ENCODE measurements at regions not wholly inside any gene's neighbourhood (a gene's known extent, or its start where the extent isn't known, plus 50 kb on each side); places are given as distances from the start of the nearest gene placed in this dataset.
"Not testable (repeated sequence)": the region's sequence is repeated elsewhere in the genome, so short reads cannot be mapped to it uniquely, and the experiment has no call there.

GRCh38 chr6:137545073-137545472 is 50.9 kb upstream of the OLIG3 start:
- DNase-seq (ENCODE audit: low read depth in 2 of 2): no peak

GRCh38 chr6:137547186-137547585 is 53.0 kb upstream of the OLIG3 start:
- no peak for DNase-seq (ENCODE audit: low read depth in 2 of 2)

- no peak for DNase-seq (ENCODE audit: low read depth in 2 of 2)
These were observed 53.4 kb upstream of the OLIG3 start for GRCh38 chr6:137547601-137548000.

GRCh38 chr6:137549106-137549505 is 54.9 kb upstream of the OLIG3 start:
- no peak for DNase-seq (ENCODE audit: low read depth in 2 of 2)

GRCh38 chr6:137550535-137550934 is 56.3 kb upstream of the OLIG3 start:
- no peak for DNase-seq (ENCODE audit: low read depth in 2 of 2)

GRCh38 chr6:137552146-137552545 is 58.0 kb upstream of the OLIG3 start:
- DNase-seq (ENCODE audit: low read depth in 2 of 2): no peak

- DNase-seq (ENCODE audit: low read depth in 2 of 2): no peak
These were observed 58.6 kb upstream of the OLIG3 start for GRCh38 chr6:137552809-137553208.

- not testable (repeated sequence) for DNase-seq (ENCODE audit: low read depth in 2 of 2)
These were observed 65.5 kb upstream of the OLIG3 start for GRCh38 chr6:137559521-137560183.

- DNase-seq (ENCODE audit: low read depth in 2 of 2): no peak
These were observed 66.0 kb upstream of the OLIG3 start for GRCh38 chr6:137560184-137560563.

- DNase-seq (ENCODE audit: low read depth in 2 of 2): no peak
These were observed 73.9 kb upstream of the OLIG3 start for GRCh38 chr6:137568067-137568466.

GRCh38 chr6:137570393-137570792 is 76.2 kb upstream of the OLIG3 start:
- no peak for DNase-seq (ENCODE audit: low read depth in 2 of 2)

- DNase-seq (ENCODE audit: low read depth in 2 of 2): peak in 1 of 2 donors; percentile 32
These were observed 77.7 kb upstream of the OLIG3 start for GRCh38 chr6:137571854-137572253.

GRCh38 chr6:137573739-137574138 is 79.5 kb upstream of the OLIG3 start:
- no peak for DNase-seq (ENCODE audit: low read depth in 2 of 2)

GRCh38 chr6:137579612-137580011 is 85.4 kb upstream of the OLIG3 start:
- DNase-seq (ENCODE audit: low read depth in 2 of 2): no peak

GRCh38 chr6:137581019-137581707 is 87.0 kb upstream of the OLIG3 start:
- no peak for DNase-seq (ENCODE audit: low read depth in 2 of 2)

- not testable (repeated sequence) for DNase-seq (ENCODE audit: low read depth in 2 of 2)
These were observed 89.3 kb upstream of the OLIG3 start for GRCh38 chr6:137583519-137583918.

GRCh38 chr6:137588472-137588871 is 94.3 kb upstream of the OLIG3 start:
- no peak for DNase-seq (ENCODE audit: low read depth in 2 of 2)

GRCh38 chr6:137589067-137589848 is 95.1 kb upstream of the OLIG3 start:
- DNase-seq (ENCODE audit: low read depth in 2 of 2): peak in 1 of 2 donors; percentile 33

GRCh38 chr6:137590684-137591083 is 96.5 kb upstream of the OLIG3 start:
- DNase-seq (ENCODE audit: low read depth in 2 of 2): no peak

- DNase-seq (ENCODE audit: low read depth in 2 of 2): no peak
These were observed 107.3 kb upstream of the OLIG3 start for GRCh38 chr6:137601471-137601870.

GRCh38 chr6:137602313-137603197 is 108.4 kb upstream of the OLIG3 start:
- DNase-seq (ENCODE audit: low read depth in 2 of 2): no peak

GRCh38 chr6:137610702-137611101 is 116.5 kb upstream of the OLIG3 start:
- no peak for DNase-seq (ENCODE audit: low read depth in 2 of 2)

Measured in dermis microvascular lymphatic vessel endothelial cell (primary cell).